Stimulated activated effector memory CD8-positive, alpha-beta T cell treated with anti-CD3 and anti-CD28 coated beads, Interleukin-12 subunit alpha, Interleukin-12 subunit beta, amount 100 ng/mL, for 72 hours (primary cell): ENCODE measurements at regions not wholly inside any gene's neighbourhood (a gene's known extent, or its start where the extent isn't known, plus 50 kb on each side); places are given as distances from the start of the nearest gene placed in this dataset.
"Not testable (repeated sequence)": the region's sequence is repeated elsewhere in the genome, so short reads cannot be mapped to it uniquely, and the experiment has no call there.

ENCODE experiments used
- ATAC-seq: fragments of 150-1000 bp; cut with Tn5 transposase; 2 replicates; pipeline ENCODE4 v1.10.0; 2021
- DNase-seq, 2 donors: peaks; one replicate each; pipeline ENCODE4 v3.0.0; 2021 to 2022; ENCODE audit warnings: low spot score in 2 of 2
- H3K27ac Mint-ChIP-seq: one replicate; pipeline ENCODE4 v1.8.0; 2022; ENCODE audit warnings: mild to moderate bottlenecking, mixed read lengths
- H3K36me3 Mint-ChIP-seq: one replicate; pipeline ENCODE4 v1.8.0; 2022; ENCODE audit warnings: mild to moderate bottlenecking, mixed read lengths
- H3K4me1 Mint-ChIP-seq: one replicate; pipeline ENCODE4 v1.8.0; 2022; ENCODE audit warnings: mixed read lengths
- H3K4me3 Mint-ChIP-seq: one replicate; pipeline ENCODE4 v1.8.0; 2022; ENCODE audit warnings: mild to moderate bottlenecking, mixed read lengths
- H3K9me3 Mint-ChIP-seq: one replicate; pipeline ENCODE4 v1.8.0; 2022; ENCODE audit warnings: mixed read lengths

GRCh38 chr13:85990397-85990796, 191.2 kb upstream of the SLITRK6 start:
- ATAC-seq (no peak), DNase-seq (no peak)
- H3K27ac Mint-ChIP-seq: no peak overlapping the region
- H3K4me1 Mint-ChIP-seq: no peaks in the 10 kb centered on the region
- no peak overlapping the region for H3K4me3 Mint-ChIP-seq
- H3K9me3 Mint-ChIP-seq: peaks cover 6% of the 10 kb centered on the region
- no peaks in the 10 kb centered on the region for H3K36me3 Mint-ChIP-seq

- ATAC-seq (peak; percentile 67), DNase-seq (no peak)
- Mint-ChIP-seq H3K4me3 (no peak overlapping the region), H3K4me1 (peaks cover 6% of the 10 kb centered on the region), H3K36me3 (no peaks in the 10 kb centered on the region), H3K9me3 (no peaks in the 10 kb centered on the region), H3K27ac (no peak overlapping the region)
These were observed 186.6 kb upstream of the SLITRK6 start for GRCh38 chr13:85985797-85986196.

- H3K4me1 Mint-ChIP-seq: peaks cover 6% of the 10 kb centered on the region
- no peak overlapping the region for H3K4me3 Mint-ChIP-seq
- H3K9me3 Mint-ChIP-seq: peaks cover 4% of the 10 kb centered on the region
- ATAC-seq (peak; percentile 58), DNase-seq (no peak)
- no peak overlapping the region for H3K27ac Mint-ChIP-seq
- no peaks in the 10 kb centered on the region for H3K36me3 Mint-ChIP-seq
These were observed 182.9 kb upstream of the SLITRK6 start for GRCh38 chr13:85982102-85982501.

GRCh38 chr13:85980447-85980846, 181.2 kb upstream of the SLITRK6 start:
- DNase-seq, H3K4me1 Mint-ChIP-seq, ATAC-seq, H3K27ac Mint-ChIP-seq, H3K4me3 Mint-ChIP-seq, H3K36me3 Mint-ChIP-seq: not testable (repeated sequence)
- H3K9me3 Mint-ChIP-seq: peaks cover 12% of the 10 kb centered on the region

GRCh38 chr13:85976242-85976641, 177.0 kb upstream of the SLITRK6 start:
- DNase-seq: no peak
- no peaks in the 10 kb centered on the region for H3K4me1 Mint-ChIP-seq
- no peak for ATAC-seq

GRCh38 chr13:85974608-85975366, 175.6 kb upstream of the SLITRK6 start:
- Mint-ChIP-seq H3K9me3 (peaks cover 12% of the 10 kb centered on the region), H3K4me1 (no peaks in the 10 kb centered on the region), H3K36me3 (no peaks in the 10 kb centered on the region), H3K4me3 (no peak overlapping the region), H3K27ac (no peak overlapping the region)
- ATAC-seq: no peak
- DNase-seq: no peak

More at GRCh38 chr13:85976242-85976641, 177.0 kb upstream of the SLITRK6 start:
- Mint-ChIP-seq H3K9me3 (peaks cover 12% of the 10 kb centered on the region), H3K36me3 (no peaks in the 10 kb centered on the region), H3K4me3 (no peak overlapping the region), H3K27ac (no peak overlapping the region)

GRCh38 chr13:85970727-85971126, 171.5 kb upstream of the SLITRK6 start:
- Mint-ChIP-seq H3K36me3 (no peaks in the 10 kb centered on the region), H3K4me3 (no peak overlapping the region), H3K9me3 (no peaks in the 10 kb centered on the region), H3K27ac (no peak overlapping the region), H3K4me1 (no peaks in the 10 kb centered on the region)
- DNase-seq: no peak
- no peak for ATAC-seq

- Mint-ChIP-seq H3K4me1 (no peaks in the 10 kb centered on the region), H3K27ac (no peak overlapping the region), H3K9me3 (no peaks in the 10 kb centered on the region), H3K36me3 (no peaks in the 10 kb centered on the region), H3K4me3 (no peak overlapping the region)
- ATAC-seq: no peak
- no peak for DNase-seq
These were observed 170.1 kb upstream of the SLITRK6 start for GRCh38 chr13:85969331-85969730.

- H3K4me1 Mint-ChIP-seq: no peaks in the 10 kb centered on the region
- no peak overlapping the region for H3K27ac Mint-ChIP-seq
- no peak overlapping the region for H3K4me3 Mint-ChIP-seq
- H3K9me3 Mint-ChIP-seq: peaks cover 4% of the 10 kb centered on the region
- ATAC-seq (no peak), DNase-seq (no peak)
- H3K36me3 Mint-ChIP-seq: no peaks in the 10 kb centered on the region
These were observed 136.7 kb upstream of the SLITRK6 start for GRCh38 chr13:85935868-85936467.

GRCh38 chr13:85930108-85930507, 130.9 kb upstream of the SLITRK6 start:
- no peak for ATAC-seq
- Mint-ChIP-seq H3K36me3 (no peaks in the 10 kb centered on the region), H3K9me3 (no peaks in the 10 kb centered on the region), H3K4me1 (no peaks in the 10 kb centered on the region), H3K27ac (no peak overlapping the region), H3K4me3 (no peak overlapping the region)
- no peak for DNase-seq

GRCh38 chr13:85910962-85911361, 111.7 kb upstream of the SLITRK6 start:
- Mint-ChIP-seq H3K9me3 (peaks cover 11% of the 10 kb centered on the region), H3K27ac (no peak overlapping the region)
- DNase-seq: no peak

GRCh38 chr13:85900521-85900920, 101.3 kb upstream of the SLITRK6 start:
- no peaks in the 10 kb centered on the region for H3K36me3 Mint-ChIP-seq
- H3K9me3 Mint-ChIP-seq: peaks cover 3% of the 10 kb centered on the region
- H3K27ac Mint-ChIP-seq: no peak overlapping the region
- ATAC-seq (no peak), DNase-seq (no peak)
- no peaks in the 10 kb centered on the region for H3K4me1 Mint-ChIP-seq
- no peak overlapping the region for H3K4me3 Mint-ChIP-seq

More at GRCh38 chr13:85910962-85911361, 111.7 kb upstream of the SLITRK6 start:
- no peak for ATAC-seq
- no peaks in the 10 kb centered on the region for H3K4me1 Mint-ChIP-seq
- H3K36me3 Mint-ChIP-seq: no peaks in the 10 kb centered on the region
- no peak overlapping the region for H3K4me3 Mint-ChIP-seq

- Mint-ChIP-seq H3K27ac (no peak overlapping the region), H3K4me3 (no peak overlapping the region), H3K4me1 (no peaks in the 10 kb centered on the region), H3K36me3 (no peaks in the 10 kb centered on the region), H3K9me3 (no peaks in the 10 kb centered on the region)
- ATAC-seq: no peak
- no peak for DNase-seq
These were observed 97.6 kb upstream of the SLITRK6 start for GRCh38 chr13:85896516-85897450.

- no peak for ATAC-seq
- Mint-ChIP-seq H3K4me1 (no peaks in the 10 kb centered on the region), H3K27ac (no peak overlapping the region), H3K9me3 (no peaks in the 10 kb centered on the region), H3K4me3 (no peak overlapping the region), H3K36me3 (no peaks in the 10 kb centered on the region)
- DNase-seq: no peak
These were observed 88.2 kb upstream of the SLITRK6 start for GRCh38 chr13:85887406-85887805.

- Mint-ChIP-seq H3K36me3 (no peaks in the 10 kb centered on the region), H3K4me3 (no peak overlapping the region), H3K9me3 (peaks cover 3% of the 10 kb centered on the region), H3K27ac (no peak overlapping the region), H3K4me1 (no peaks in the 10 kb centered on the region)
- DNase-seq (no peak), ATAC-seq (no peak)
These were observed 79.8 kb upstream of the SLITRK6 start for GRCh38 chr13:85879014-85879413.
